ENCODE measurements at regions not wholly inside any gene's neighbourhood (a gene's known extent, or its start where the extent isn't known, plus 50 kb on each side); places are given as distances from the start of the nearest gene placed in this dataset.

DNA sequence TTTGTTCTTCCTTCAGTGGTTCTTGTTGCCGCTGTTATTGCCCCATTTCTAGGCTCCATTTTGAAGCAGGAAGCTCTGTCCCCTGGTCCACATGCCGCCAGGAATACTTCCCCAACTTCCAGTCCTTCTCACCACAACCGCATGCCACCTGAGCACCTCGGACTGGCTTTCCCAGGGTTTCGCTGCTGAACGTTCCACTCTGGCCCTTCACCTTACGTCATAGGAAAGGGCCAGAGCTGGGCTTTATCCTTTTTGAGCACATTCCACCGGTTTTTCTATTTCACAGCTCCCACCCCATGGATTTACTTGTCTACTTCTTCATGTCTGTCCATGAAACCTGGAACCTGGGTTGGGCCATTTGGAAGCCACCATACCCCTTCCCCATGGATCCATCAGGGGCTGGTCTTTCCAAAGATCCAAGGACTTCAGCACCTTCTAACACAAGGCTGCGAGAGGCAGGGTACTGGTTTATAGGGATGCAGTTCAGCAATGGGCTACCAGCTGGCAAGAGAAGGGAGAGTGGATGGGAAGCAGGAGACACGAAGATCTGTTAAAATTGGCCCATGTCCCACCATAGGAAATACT lies 557.4 kb downstream of the BNC2 start:
- no peak for ATAC-seq
- no peak for DNase-seq
- intact Hi-C loops (cut with DNase I): no loop called here

GRCh38 chr9:16314476-16314875 lies 556.0 kb downstream of the BNC2 start:
- intact Hi-C loops (cut with DNase I): no loop called here
- DNase-seq: no peak
- no peak for ATAC-seq

- peak in 1 of 2 donors; percentile 31 for ATAC-seq
- DNase-seq: no peak
- intact Hi-C loops (cut with DNase I): no loop called here
Observed at GRCh38 chr9:16315720-16316119, 554.8 kb downstream of the BNC2 start.

DNA sequence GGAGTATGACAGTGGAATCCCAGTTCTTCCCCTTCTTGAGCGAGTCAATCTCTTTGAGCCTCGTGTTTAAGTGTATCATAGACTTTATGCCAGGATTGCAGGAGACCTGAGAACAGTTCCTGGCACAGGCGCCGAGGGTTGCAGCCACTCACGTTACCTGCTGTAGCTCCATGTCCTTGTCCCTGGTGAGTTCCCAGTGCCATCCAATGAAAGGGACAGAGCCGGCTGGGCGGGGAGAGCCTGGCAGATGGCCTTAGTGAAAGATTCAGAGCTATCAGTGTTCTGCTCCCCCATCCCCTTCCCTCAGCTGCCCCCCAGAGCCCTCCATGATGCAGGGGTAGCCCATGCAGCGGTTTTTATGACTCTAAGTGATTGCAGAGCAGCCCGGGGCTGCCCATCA lies 554.0 kb downstream of the BNC2 start:
- no peak for ATAC-seq
- intact Hi-C loops (cut with DNase I): no loop called here
- DNase-seq: no peak

- no peak for ATAC-seq
- intact Hi-C loops (cut with DNase I): no loop called here
Observed at GRCh38 chr9:16316911-16317817, 553.3 kb downstream of the BNC2 start.

GRCh38 chr9:16318516-16319060 lies 551.9 kb downstream of the BNC2 start:
- ATAC-seq (no peak), DNase-seq (no peak)
- intact Hi-C loops (cut with DNase I): no loop called here

More at GRCh38 chr9:16316911-16317817, 553.3 kb downstream of the BNC2 start:
- no peak for DNase-seq

DNA sequence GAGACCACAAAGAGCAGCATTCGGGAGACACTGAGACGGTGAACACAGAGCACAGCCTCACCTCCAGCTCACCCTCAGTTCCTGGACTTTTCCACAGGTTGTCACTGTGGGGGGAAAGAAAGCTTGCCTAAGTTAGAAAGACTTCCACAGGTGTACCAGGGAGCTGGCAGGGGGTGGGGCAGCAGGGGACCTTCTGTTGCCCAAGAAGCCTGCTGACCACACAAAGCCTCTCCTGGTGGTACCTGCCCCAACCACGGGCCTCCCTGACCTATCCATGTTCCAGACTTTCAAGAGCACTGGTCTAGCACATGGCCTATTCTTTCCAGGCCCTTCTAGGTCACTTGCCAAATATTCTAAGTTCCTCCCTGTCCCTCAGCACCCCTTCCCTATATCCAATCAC lies 550.8 kb downstream of the BNC2 start:
- ATAC-seq (no peak), DNase-seq (no peak)
- intact Hi-C loops (cut with DNase I): no loop called here

- intact Hi-C loops (cut with DNase I): no loop called here
- DNase-seq: no peak
Observed at GRCh38 chr9:16320338-16320902, 550.0 kb downstream of the BNC2 start.

DNA sequence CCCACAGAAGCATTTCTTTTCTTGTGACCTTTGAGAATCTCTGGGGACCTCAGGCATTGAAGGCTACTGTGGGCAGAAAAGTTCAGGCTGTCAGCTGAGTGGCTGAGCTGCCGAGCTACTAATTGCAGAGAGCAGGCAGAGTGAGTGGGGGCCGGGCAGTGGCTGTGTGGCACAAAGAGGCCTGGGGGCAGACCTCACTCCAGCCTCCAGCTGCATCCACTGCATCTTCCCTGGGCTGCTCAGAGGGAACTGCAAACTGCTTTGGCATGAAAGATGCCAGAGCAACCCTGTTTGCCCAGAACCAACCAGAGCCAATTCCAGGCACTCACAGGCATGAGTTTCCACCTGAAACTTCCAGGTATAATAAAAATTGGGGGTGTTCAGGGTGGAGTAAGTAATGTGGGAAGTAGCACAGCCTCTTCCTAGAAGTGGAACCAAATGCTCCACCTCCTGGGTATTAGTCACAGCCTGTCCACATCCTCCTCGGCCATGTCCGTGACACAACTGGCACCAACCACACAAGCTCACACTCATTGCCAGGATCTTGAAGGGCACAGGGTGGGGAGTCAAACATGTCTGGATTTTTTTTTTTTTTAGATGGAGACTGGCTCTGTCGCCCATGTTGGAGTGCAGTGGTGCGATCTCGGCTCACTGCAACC lies 548.9 kb downstream of the BNC2 start:
- intact Hi-C loops (cut with DNase I): no loop called here
- ATAC-seq (peak; percentile 32 to 76), DNase-seq (peak; percentile 59)

More at GRCh38 chr9:16320338-16320902, 550.0 kb downstream of the BNC2 start:
- no peak for ATAC-seq

GRCh38 chr9:16322849-16323248 lies 547.6 kb downstream of the BNC2 start:
- no peak for ATAC-seq
- intact Hi-C loops (cut with DNase I): no loop called here
- DNase-seq: no peak

DNA sequence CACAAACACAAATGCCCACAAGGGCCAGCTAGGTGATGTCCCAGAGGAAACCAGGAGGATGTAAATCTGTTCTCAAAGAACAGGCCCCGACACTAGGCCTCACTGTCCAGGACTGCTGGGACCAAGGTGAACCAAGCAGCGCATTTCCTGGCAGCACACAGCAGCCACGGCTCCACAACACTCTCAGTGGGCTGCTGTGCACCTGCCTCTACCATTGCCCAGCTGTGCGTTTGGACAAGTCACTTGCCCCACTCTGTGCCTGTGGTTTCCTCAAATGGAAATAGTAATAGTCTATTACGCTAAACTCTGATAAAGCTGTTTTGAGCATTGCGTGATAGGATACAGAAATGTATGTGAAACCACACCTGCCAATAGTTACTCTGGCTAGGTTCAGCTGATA lies 544.5 kb downstream of the BNC2 start:
- intact Hi-C loops (cut with DNase I): no loop called here
- DNase-seq: no peak
- ATAC-seq: no peak

GRCh38 chr9:16328349-16328748 lies 542.1 kb downstream of the BNC2 start:
- intact Hi-C loops (cut with DNase I): no loop called here
- no peak for DNase-seq

GRCh38 chr9:16329671-16330113 lies 540.8 kb downstream of the BNC2 start:
- ATAC-seq (peak; percentile 36 to 85), DNase-seq (no peak)
- intact Hi-C loops (cut with DNase I): loop anchor here (10.0 kb wide), 2 partner anchors 65 to 395 kb away; no protein-coding TSS in a partner anchor

More at GRCh38 chr9:16328349-16328748, 542.1 kb downstream of the BNC2 start:
- ATAC-seq: no peak

DNA sequence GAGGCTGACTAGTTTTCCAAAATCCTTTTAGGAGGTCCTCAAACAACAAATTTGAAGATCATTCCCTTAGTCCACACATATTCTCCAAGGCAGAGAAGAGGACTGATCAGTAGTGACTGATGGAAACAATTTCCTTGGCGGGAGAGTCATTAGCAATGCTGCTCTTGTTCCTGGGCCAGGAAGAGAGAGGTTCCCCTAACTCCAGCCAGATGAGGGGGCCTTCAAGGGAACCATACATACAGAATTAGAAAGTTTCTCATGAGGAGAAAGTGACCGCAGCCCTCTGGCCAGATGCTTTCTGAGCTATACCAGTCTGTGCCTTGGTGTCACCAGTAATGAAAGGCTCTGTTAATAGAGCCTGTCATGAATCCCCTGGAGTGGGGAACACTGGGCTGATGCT lies 539.4 kb downstream of the BNC2 start:
- ATAC-seq (no peak), DNase-seq (no peak)
- intact Hi-C loops (cut with DNase I): loop anchor here (10.0 kb wide), 2 partner anchors 64 to 394 kb away; no protein-coding TSS in a partner anchor

DNA sequence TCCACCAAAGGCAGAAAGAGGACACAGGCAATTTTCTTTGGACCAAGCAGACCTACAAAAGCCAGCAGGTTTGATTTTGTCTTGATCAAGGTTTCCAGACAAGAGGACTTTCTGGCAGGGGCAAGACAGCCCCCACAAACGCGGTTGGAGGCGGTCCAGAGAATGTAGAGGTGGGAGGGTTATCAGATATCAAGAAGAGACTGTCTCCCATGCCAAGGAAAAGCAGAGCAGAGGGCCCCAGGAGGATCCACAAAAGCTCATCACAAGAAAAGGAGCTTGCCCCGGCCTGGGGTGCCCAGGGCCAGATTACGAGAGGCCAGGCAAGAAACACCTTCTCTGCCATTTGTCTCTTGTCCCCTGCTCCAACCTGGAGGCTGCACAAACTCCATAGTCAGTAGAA lies 538.9 kb downstream of the BNC2 start:
- ATAC-seq: no peak
- intact Hi-C loops (cut with DNase I): loop anchor here (10.0 kb wide), 2 partner anchors 63 to 393 kb away; no protein-coding TSS in a partner anchor
- no peak for DNase-seq

GRCh38 chr9:16333691-16334090 lies 536.8 kb downstream of the BNC2 start:
- DNase-seq (no peak), ATAC-seq (no peak)
- intact Hi-C loops (cut with DNase I): loop anchor here (10.0 kb wide), 2 partner anchors 61 to 391 kb away; no protein-coding TSS in a partner anchor

GRCh38 chr9:16335788-16336580 lies 534.5 kb downstream of the BNC2 start:
- intact Hi-C loops (cut with DNase I): loop anchor here (10.0 kb wide), 2 partner anchors 59 to 389 kb away; no protein-coding TSS in a partner anchor
- DNase-seq: peak; percentile 76
- ATAC-seq: peak; percentile 82 to 95

- DNase-seq (no peak), ATAC-seq (no peak)
- intact Hi-C loops (cut with DNase I): loop anchor here (10.0 kb wide), 2 partner anchors 58 to 388 kb away; no protein-coding TSS in a partner anchor
Observed at GRCh38 chr9:16336833-16337232, 533.6 kb downstream of the BNC2 start.
